Fibroblast of skin of right quadriceps (primary cell): ENCODE measurements at regions not wholly inside any gene's neighbourhood (a gene's known extent, or its start where the extent isn't known, plus 50 kb on each side); places are given as distances from the start of the nearest gene placed in this dataset.

ENCODE experiments used
- DNase-seq: peaks from one replicate; pipeline ENCODE4 v3.0.0-alpha.2; 2013

DNA sequence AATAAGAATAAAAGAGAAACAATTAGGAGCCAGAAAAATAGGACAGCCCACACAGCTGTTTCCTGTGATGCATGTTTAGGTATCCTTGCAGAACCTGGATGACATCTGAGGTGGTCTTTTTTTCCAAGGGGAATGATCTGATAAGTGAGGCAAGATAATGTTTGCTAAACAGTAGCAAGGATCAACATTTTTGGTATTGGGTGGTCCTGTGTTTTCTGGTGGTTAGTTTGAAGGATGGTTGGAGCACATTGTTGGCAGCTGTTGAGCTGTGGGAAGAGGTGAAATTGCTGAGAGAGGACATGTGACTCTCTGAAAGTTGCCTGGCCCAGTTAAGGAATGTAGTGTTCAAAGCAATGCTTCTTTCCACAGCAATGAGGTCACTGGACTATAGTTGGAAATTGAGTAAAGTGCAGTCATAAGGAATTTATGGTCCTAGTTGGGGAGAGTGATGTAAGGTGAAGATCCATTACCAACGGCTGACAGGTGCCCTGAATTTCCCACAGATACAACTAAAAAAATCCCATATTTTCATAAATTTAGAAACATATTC, 270.2 kb upstream of the IMPG1 start:
- DNase-seq, result no peak

DNA sequence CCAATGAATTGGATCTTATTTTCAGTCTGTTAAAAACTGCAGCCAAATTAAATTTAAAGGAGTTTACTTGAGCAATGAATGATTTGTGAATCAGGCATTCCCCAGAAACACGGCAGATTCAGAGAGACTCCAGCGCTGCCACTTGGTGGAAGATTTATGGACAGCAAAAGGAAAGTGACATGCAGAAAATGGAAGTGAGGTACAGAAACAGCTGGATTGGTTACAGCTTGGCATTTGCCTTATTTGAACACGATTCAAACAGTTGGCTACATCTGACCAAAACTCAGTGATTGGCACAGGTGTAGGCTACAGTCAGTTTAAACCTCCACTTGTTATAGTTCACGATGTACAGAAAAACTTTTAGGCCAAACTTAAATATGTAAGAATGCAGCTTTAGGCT, 257.6 kb upstream of the IMPG1 start:
- no peak for DNase-seq

DNA sequence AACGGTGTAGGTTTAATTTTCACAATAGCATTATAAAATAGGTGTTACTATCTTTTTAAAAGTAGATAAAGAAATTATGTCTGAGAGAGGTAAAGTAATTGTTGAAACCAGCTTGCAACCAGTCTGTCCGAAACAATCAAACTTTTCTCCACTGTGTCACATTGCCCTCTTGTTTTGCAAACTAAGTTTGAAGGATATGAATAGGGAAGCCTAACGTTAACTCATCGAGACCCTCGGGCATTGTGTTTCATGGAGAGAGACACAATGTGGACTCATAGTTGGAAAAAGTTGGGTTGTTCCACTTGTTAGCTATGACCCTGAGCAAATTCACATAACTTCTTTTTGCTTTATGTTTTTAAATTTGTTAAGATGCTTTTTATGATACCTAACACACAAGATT, 254.4 kb upstream of the IMPG1 start:
- no peak for DNase-seq
